Esophagus muscularis mucosa (tissue), 4 donors: ENCODE measurements at regions not wholly inside any gene's neighbourhood (a gene's known extent, or its start where the extent isn't known, plus 50 kb on each side); places are given as distances from the start of the nearest gene placed in this dataset.

ENCODE experiments used
- DNase-seq: peaks from one replicate; pipeline ENCODE4 v3.0.0-alpha.2; 2017; ENCODE audit errors: extremely low spot score
- H3K27ac ChIP-seq, 4 donors: fragments of 200-600 bp; sonication (generic); replicated peaks in 1 of 4; 1 replicate in 3 of 4; 2 replicates in 1 of 4; pipeline ENCODE4 v1.5.1; 2016 to 2019; ENCODE audit warnings: mild to moderate bottlenecking in 1 of 4
- H3K27me3 ChIP-seq, 4 donors: fragments of 200-600 bp; sonication (generic); one replicate each; pipeline versions ENCODE4 v1.5.1 to v1.6.0; 2016 to 2019
- H3K36me3 ChIP-seq, 4 donors: fragments of 200-600 bp; sonication (generic); one replicate each; pipeline ENCODE4 v1.5.1; 2016 to 2019
- H3K4me1 ChIP-seq, 4 donors: fragments of 200-600 bp; sonication (generic); one replicate each; pipeline ENCODE4 v1.5.1; 2016 to 2019
- H3K4me3 ChIP-seq, 4 donors: fragments of 200-600 bp; sonication (generic); 1 replicate in 2 of 4; 2 replicates in 2 of 4; pipeline ENCODE4 v1.5.1; 2016 to 2019; ENCODE audit warnings: mild to moderate bottlenecking in 4 of 4, moderate library complexity in 1 of 4
- H3K9me3 ChIP-seq, 4 donors: fragments of 200-600 bp; sonication (generic); 1 replicate in 3 of 4; 2 replicates in 1 of 4; pipeline ENCODE4 v1.5.1; 2016 to 2019
- EP300 ChIP-seq: sonication (generic); formaldehyde crosslinking; IDR thresholded peaks from one replicate; pipeline ENCODE4 v1.6.1; 2017; ENCODE audit warnings: antibody characterized with exemption
- POLR2A ChIP-seq: fragments of 450-650 bp; IDR thresholded peaks from one replicate; pipeline ENCODE4 v1.6.1; 2017; ENCODE audit warnings: antibody characterized with exemption, moderate library complexity, mild to moderate bottlenecking, low read depth
- POLR2AphosphoS5 ChIP-seq, 2 donors: sonication (generic); formaldehyde crosslinking; IDR thresholded peaks; one replicate each; pipeline ENCODE4 v1.6.1; 2017; ENCODE audit warnings: antibody characterized with exemption in 2 of 2
- WGBS: methylation state at CpG from one replicate; pipeline ENCODE4 v1.1.5; 2018; 5-methylcytosine and 5-hydroxymethylcytosine counted together
- intact Hi-C: fragments of 100-400 bp; cut with DNase I; formaldehyde crosslinking; loops from one replicate; pipeline ENCODE4 v1.15.1; 2023
- TF ChIP-seq, protein P1 (sequence below), 3 experiments: fragments of 200-600 bp in 2 of 3; fragments of 450-650 bp in 1 of 3; sonication (generic) in 2 of 3; IDR thresholded peaks; one replicate each; pipeline ENCODE4 v1.5.1; 2017 to 2019; ENCODE audit warnings: antibody characterized with exemption in 3 of 3, mild to moderate bottlenecking in 2 of 3, moderate library complexity in 1 of 3

DNA sequence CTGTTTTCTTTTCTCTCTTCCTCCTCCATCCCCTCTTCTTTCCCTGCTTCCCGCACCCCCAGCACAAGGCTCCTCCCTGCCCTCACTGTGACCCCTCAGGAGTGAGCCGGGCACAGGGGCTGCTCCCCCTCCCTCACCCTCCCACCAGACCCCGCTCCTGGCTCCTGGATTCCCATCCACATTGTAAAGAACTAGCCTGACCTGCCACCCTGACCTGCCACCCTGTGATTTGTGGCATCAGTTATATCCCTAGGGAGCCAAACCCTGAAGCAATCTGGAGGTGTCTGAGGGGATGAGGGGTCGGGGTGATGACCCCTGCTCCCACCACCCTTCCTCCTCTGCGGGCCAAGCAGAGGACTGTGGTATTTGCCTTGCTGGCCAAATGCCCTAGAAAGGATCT is 98.0 kb upstream of the LHX1 start:
- TF ChIP-seq EP300: no peak
- TF ChIP-seq POLR2AphosphoS5 (IDR thresholded peaks at IDR 0.05): no peak
- TF ChIP-seq, protein P1, sequence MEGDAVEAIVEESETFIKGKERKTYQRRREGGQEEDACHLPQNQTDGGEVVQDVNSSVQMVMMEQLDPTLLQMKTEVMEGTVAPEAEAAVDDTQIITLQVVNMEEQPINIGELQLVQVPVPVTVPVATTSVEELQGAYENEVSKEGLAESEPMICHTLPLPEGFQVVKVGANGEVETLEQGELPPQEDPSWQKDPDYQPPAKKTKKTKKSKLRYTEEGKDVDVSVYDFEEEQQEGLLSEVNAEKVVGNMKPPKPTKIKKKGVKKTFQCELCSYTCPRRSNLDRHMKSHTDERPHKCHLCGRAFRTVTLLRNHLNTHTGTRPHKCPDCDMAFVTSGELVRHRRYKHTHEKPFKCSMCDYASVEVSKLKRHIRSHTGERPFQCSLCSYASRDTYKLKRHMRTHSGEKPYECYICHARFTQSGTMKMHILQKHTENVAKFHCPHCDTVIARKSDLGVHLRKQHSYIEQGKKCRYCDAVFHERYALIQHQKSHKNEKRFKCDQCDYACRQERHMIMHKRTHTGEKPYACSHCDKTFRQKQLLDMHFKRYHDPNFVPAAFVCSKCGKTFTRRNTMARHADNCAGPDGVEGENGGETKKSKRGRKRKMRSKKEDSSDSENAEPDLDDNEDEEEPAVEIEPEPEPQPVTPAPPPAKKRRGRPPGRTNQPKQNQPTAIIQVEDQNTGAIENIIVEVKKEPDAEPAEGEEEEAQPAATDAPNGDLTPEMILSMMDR (IDR thresholded peaks at IDR 0.05): no peak
- TF ChIP-seq POLR2A: no peak
- Histone ChIP-seq H3K27ac (no peak overlapping the region), H3K4me3 (no peak overlapping the region), H3K36me3 (no peaks in the 10 kb centered on the region), H3K4me1 (no peaks in the 10 kb centered on the region), H3K9me3 (peaks cover 0 to 10% (median 2%) of the 10 kb centered on the region in 4 donors), H3K27me3 (peaks cover 0 to 54% (median 4%) of the 10 kb centered on the region in 4 donors)
- intact Hi-C loops: no loop called here
- no peak for DNase-seq
- WGBS: 49% methylated on average over 5 of the region's 5 CpGs

DNA sequence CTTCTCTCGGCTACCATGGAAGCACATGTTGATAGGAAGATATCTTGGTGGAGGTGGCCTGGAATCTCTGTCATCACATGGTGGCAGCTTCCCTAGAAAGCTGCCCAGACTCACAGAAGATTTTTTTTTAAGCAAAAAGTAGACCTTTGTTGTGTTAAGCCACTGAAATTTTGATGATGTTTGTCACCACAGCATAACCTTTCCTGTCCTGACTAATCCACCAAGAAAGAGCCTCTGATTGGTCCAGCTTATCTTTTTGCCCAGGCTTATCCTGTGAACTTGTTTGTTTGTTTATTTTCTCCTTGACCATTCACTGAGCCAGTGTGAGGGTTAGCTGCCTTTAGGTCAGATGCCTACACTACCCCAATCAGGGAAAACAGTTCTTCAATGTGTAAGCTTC is 96.5 kb upstream of the LHX1 start:
- H3K27ac ChIP-seq: no peak overlapping the region
- DNase-seq: no peak
- no peak for TF ChIP-seq POLR2A
- no peak for TF ChIP-seq EP300
- TF ChIP-seq, protein P1 (IDR thresholded peaks at IDR 0.05): no peak
- TF ChIP-seq POLR2AphosphoS5 (IDR thresholded peaks at IDR 0.05): no peak
- 100% methylated on average over 1 of the region's 1 CpG for WGBS
- peaks cover 0 to 65% (median 4%) of the 10 kb centered on the region in 4 donors for H3K27me3 ChIP-seq
- intact Hi-C loops: no loop called here
- no peak overlapping the region for H3K4me3 ChIP-seq
- peaks cover 0 to 10% (median 2%) of the 10 kb centered on the region in 4 donors for H3K9me3 ChIP-seq
- H3K4me1 ChIP-seq: no peaks in the 10 kb centered on the region
- no peaks in the 10 kb centered on the region for H3K36me3 ChIP-seq

DNA sequence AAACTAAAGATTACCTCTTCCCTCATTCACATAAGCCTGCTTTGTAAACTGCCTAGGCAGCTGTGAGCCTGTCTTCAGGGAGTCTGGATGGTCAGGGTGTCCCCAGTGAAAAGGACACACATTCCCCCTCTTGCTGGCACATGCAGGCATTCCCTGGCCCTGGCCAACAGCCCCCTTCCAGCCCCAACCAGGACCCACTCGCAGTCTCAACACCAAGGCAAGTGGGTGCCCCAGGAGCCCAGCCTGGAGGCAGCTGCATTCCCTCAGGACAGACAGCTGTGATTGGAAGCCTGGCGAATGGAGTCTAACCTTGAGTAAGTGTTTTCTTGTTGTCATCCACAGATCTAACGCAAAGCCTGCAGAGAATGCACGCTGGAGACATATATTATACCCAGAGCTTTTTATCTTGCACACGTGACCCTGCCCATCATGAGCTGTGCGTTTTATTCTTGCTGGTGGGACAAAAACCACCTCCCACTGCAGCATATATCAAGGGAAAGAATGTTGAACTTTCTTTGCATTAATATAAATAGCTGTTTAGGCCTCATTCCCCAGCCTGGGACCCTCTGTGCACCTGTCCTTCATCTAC is 95.0 kb upstream of the LHX1 start:
- Histone ChIP-seq H3K4me1 (no peaks in the 10 kb centered on the region), H3K9me3 (peaks cover 0 to 10% (median 2%) of the 10 kb centered on the region in 4 donors), H3K4me3 (no peak overlapping the region), H3K27me3 (peaks cover 0 to 76% (median 4%) of the 10 kb centered on the region in 4 donors), H3K36me3 (no peaks in the 10 kb centered on the region), H3K27ac (no peak overlapping the region)
- intact Hi-C loops: no loop called here
- TF ChIP-seq, protein P1 (IDR thresholded peaks at IDR 0.05): no peak
- DNase-seq: no peak
- WGBS: 41% methylated on average over 6 of the region's 6 CpGs

DNA sequence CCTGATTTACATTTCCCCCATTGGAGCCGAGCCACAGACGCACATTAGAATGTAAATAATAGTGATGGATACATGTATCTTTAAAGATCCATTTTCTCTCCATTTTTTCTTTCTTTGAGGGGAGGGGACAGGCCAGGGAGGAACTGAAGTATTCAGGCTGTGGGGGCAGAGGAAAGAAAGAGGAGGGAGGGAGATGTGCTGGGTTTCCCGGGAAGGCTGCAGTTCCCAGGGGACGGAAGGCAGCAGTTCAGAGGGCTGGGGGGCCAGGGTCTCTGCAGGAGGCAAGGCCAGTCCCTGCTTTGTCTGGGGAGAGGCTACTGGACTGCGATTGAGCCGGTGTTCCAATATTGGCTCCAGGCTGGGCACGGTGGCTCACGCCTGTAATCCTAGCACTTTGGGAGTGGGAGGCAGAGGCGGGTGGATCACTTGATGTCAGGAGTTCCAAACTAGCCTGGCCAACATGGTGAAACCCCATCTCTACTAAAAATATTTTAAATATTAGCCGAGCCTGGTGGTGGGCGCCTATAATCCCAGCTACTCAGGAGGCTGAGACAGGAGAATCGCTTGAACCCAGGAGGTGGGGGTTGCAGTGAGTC is 94.2 kb upstream of the LHX1 start:
- no peak overlapping the region for H3K27ac ChIP-seq
- H3K9me3 ChIP-seq: peaks cover 0 to 10% (median 2%) of the 10 kb centered on the region in 4 donors
- whole genome bisulfite sequencing: 49% methylated on average over 12 of the region's 12 CpGs
- intact Hi-C loops: no loop called here
- no peak for DNase-seq
- H3K27me3 ChIP-seq: peaks cover 0 to 83% (median 4%) of the 10 kb centered on the region in 4 donors
- H3K4me3 ChIP-seq: no peak overlapping the region
- no peaks in the 10 kb centered on the region for H3K4me1 ChIP-seq
- TF ChIP-seq, protein P1 (IDR thresholded peaks at IDR 0.05): no peak
- no peak for TF ChIP-seq POLR2A
- TF ChIP-seq EP300: no peak
- no peak for TF ChIP-seq POLR2AphosphoS5 (IDR thresholded peaks at IDR 0.05)
- H3K36me3 ChIP-seq: no peaks in the 10 kb centered on the region

DNA sequence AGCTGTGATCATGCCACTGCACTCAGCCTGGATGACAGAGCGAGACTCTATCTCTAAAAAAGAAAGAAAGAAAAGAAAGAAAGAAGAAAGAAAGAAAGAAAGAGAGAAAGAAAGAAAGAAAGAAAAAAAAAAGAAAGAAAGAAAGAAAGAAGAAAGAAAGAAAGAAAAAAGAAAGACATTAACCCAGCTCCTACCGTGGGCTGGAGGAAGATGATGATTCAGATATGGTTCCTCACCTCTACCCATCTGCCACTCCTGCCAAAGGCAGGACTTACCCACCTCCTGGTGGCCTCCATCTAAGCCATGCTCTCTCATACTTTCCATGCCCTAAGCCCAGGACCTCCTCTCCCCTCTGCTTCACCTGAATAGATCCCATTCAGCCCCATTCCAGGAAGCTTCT is 93.3 kb upstream of the LHX1 start:
- no peak overlapping the region for H3K4me3 ChIP-seq
- H3K36me3 ChIP-seq: no peaks in the 10 kb centered on the region
- DNase-seq: no peak
- H3K27ac ChIP-seq: no peak overlapping the region
- TF ChIP-seq, protein P1 (IDR thresholded peaks at IDR 0.05): no peak
- TF ChIP-seq POLR2AphosphoS5 (IDR thresholded peaks at IDR 0.05) (no peak), POLR2A (no peak), EP300 (no peak)
- H3K4me1 ChIP-seq: no peaks in the 10 kb centered on the region
- 82% methylated on average over 2 of the region's 2 CpGs for WGBS
- H3K27me3 ChIP-seq: peaks cover 0 to 85% (median 4%) of the 10 kb centered on the region in 4 donors
- peaks cover 0 to 10% (median 2%) of the 10 kb centered on the region in 4 donors for H3K9me3 ChIP-seq
- intact Hi-C loops: no loop called here
